OCI-LY7 (cell line): ENCODE measurements at regions not wholly inside any gene's neighbourhood (a gene's known extent, or its start where the extent isn't known, plus 50 kb on each side); places are given as distances from the start of the nearest gene placed in this dataset.

Experiments
- CTCF ChIP-seq: fragments of 200-600 bp; sonication (generic); conservative IDR thresholded peaks from 2 replicates; pipeline ENCODE4 v1.5.1; 2014; ENCODE audit warnings: mild to moderate bottlenecking, antibody characterized with exemption, low read length, moderate library complexity, mixed read lengths
- EZH2phosphoT487 ChIP-seq: fragments of 200-600 bp; sonication (generic); IDR thresholded peaks from 2 replicates; pipeline ENCODE4 v1.6.1; 2018; ENCODE audit warnings: low read depth, borderline replicate concordance, mild to moderate bottlenecking, mixed run types, antibody characterized with exemption, low read length, moderate library complexity, mixed read lengths

DNA sequence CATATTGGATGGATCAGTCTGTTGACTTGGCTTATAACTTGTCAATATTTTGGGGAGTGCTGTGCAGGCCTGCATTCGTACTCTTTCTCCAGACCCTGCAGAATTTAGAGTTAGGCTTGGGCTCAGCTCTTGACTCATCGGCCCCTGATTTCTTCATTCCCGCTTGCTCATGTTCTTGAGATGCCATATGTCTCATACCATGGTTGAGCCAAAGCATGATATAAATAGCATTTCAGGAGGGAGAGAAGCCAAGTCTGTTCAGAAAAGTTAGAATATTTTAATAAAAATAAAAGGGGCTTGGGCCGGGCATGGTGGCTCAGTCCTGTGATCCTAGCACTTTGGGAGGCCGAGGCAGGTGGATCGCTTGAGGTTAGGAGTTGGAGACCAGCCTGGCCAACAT lies 898.1 kb downstream of the TYW1 start:
- TF ChIP-seq CTCF, result no peak
- TF ChIP-seq EZH2phosphoT487, result no peak
